ENCODE measurements at regions not wholly inside any gene's neighbourhood (a gene's known extent, or its start where the extent isn't known, plus 50 kb on each side); places are given as distances from the start of the nearest gene placed in this dataset.
"Not testable (repeated sequence)": the region's sequence is repeated elsewhere in the genome, so short reads cannot be mapped to it uniquely, and the experiment has no call there.

- DNase-seq (ENCODE audit: low read depth in 2 of 3, low spot score in 1 of 3) = no peak
Observed at GRCh38 chr12:88909510-88909909, 329.2 kb upstream of the KITLG start.

DNA sequence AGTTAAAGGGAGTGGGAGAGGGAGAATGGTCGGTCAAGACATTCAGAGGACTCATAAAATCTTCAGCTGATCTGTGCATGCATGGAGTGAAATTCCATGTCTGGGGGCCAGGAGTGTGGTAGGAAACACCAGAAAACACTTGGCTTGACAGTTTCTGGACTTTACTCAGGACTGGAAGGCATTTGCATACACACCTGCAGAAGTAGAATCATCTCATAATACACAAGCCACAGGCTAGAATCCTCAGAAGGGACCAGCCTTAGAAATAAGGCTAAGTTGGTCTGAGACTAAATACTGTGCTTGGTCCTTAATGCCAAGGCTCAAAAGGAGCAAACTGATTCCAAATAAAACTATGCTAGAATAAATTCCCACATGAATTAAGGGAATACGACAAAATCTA, 328.1 kb upstream of the KITLG start:
- no peak for DNase-seq (ENCODE audit: low read depth in 2 of 3, low spot score in 1 of 3)

GRCh38 chr12:88904705-88905104, 324.4 kb upstream of the KITLG start:
- no peak for DNase-seq (ENCODE audit: low read depth in 2 of 3, low spot score in 1 of 3)

DNA sequence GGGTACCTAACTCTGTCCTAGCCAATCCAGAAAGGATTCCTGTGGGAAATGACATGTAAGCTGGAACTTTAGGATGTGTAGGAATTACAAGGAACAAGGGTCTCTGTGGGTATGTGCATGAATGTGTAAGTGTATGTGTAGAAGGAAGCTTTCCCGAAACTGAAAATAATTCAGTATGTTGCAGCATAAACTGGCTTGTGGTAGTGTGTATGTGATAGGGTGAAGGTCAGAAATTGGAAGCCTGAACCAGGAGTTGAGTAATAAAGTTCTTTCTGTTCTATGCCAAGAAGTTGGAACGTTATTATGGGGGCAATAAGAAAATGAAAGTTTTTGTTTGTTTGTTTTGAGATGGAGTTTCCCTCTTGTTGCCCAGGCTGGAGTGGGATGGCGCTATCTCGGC, 323.1 kb upstream of the KITLG start:
- DNase-seq (ENCODE audit: low read depth in 2 of 3, low spot score in 1 of 3) = no peak

DNA sequence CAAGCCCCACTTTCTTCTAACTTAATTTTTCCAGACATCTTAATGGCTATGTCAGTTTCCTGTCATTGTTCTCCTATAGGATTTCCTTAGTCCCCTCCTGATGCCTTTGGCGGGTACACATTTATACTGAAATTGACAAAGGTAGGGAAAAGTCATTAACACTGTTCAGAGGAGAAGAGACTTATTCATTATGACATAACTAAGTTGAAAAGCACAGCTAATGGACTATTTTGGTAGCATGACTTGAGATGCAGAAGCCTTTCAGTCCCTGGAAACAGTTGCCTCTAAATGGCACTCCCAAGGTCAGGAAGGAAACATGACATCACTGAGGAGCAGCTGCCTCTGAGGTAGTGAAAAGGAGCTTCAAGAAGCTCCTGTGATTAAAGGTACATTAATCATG, 317.5 kb upstream of the KITLG start:
- no peak for DNase-seq (ENCODE audit: low read depth in 2 of 3, low spot score in 1 of 3)

DNA sequence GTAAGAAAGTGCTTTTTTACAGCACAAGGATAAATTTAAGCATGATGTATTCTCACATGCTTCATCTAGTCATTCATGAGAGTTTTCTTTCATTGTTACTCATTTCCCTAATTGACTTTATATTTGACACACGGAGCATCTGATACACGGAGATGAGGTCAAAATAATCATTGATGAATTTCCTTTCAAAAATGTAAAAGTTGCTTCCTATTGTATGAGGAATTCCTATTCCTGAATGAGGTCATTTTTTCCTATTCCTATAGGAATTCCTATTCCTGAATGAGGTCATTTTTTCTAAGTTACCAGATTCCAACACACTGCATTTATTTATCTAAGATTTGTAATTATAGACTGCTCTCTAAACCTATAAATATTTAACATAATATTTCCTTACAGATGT, 316.7 kb upstream of the KITLG start:
- DNase-seq (ENCODE audit: low read depth in 2 of 3, low spot score in 1 of 3) = no peak

- DNase-seq (ENCODE audit: low read depth in 2 of 3, low spot score in 1 of 3) = no peak
Observed at GRCh38 chr12:88895634-88896033, 315.4 kb upstream of the KITLG start.

DNA sequence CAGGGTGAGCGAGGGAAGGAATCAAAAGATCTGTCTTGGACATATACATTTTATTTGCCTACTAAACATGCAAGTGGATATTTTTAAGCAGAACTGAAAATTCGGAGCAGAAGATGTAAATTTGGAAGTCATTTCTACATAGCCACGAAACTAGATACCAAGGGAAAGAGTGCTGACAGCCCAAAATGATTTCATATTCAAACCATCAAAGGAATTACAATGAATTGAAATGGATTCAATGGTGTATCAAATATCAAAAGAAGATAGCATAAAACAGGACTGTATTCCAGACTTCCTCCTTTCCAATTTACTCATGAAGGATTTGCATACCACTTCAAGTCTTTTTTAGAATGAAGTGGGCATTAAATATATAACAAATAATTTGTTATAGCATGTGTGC, 313.5 kb upstream of the KITLG start:
- no peak for DNase-seq (ENCODE audit: low read depth in 2 of 3, low spot score in 1 of 3)

GRCh38 chr12:88891434-88891833, 311.2 kb upstream of the KITLG start:
- DNase-seq (ENCODE audit: low read depth in 2 of 3, low spot score in 1 of 3) = not testable (repeated sequence)

- no peak for DNase-seq (ENCODE audit: low read depth in 2 of 3, low spot score in 1 of 3)
Observed at GRCh38 chr12:88889326-88890110, 309.2 kb upstream of the KITLG start.

GRCh38 chr12:88884600-88884999, 304.3 kb upstream of the KITLG start:
- no peak for DNase-seq (ENCODE audit: low read depth in 2 of 3, low spot score in 1 of 3)

GRCh38 chr12:88882662-88883061, 302.4 kb upstream of the KITLG start:
- DNase-seq (ENCODE audit: low read depth in 2 of 3, low spot score in 1 of 3) = no peak

GRCh38 chr12:88880051-88880450, 299.8 kb upstream of the KITLG start:
- DNase-seq (ENCODE audit: low read depth in 2 of 3, low spot score in 1 of 3) = no peak

GRCh38 chr12:88878295-88878694, 298.0 kb upstream of the KITLG start:
- DNase-seq (ENCODE audit: low read depth in 2 of 3, low spot score in 1 of 3) = no peak

GRCh38 chr12:88876857-88877256, 296.6 kb upstream of the KITLG start:
- no peak for DNase-seq (ENCODE audit: low read depth in 2 of 3, low spot score in 1 of 3)

- no peak for DNase-seq (ENCODE audit: low read depth in 2 of 3, low spot score in 1 of 3)
Observed at GRCh38 chr12:88870000-88870737, 289.9 kb upstream of the KITLG start.

DNA sequence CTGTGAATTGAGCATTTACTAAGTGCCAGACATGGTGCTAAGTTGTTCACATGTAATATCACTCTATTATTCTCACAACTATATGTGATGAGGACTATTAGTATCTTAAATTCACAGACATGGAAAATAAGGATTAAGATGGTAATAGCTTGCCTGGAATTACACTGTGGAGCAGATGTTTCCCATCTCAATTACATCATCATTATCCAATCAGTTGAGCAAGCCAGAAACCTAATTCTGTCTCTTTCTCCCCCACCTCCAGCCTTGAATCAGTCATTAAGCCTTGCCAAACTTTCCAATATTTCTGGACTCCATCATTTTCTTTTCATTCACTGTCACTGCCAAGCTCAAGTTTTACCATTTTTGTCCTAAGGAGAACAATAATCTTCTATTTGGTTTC, 287.8 kb upstream of the KITLG start:
- DNase-seq (ENCODE audit: low read depth in 2 of 3, low spot score in 1 of 3) = no peak

DNA sequence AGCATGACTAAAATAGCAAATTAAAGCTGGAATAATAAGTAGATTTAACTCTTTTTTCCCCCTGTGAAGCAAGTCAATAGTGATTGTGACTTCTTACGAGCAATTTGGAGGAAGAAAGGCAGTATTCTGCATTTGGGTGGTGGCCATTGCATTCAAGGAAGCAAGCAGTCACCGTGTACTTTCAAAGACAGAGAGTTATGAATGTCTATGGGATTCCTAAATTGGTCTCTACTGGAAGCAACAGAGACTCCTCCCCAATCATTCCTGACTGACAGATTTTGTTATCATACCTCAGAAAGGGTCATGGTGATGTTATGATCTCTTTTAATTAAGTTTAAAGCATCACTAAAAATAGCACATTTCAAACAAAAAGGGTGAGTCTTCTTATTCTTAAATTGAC, 287.2 kb upstream of the KITLG start:
- no peak for DNase-seq (ENCODE audit: low read depth in 2 of 3, low spot score in 1 of 3)

- no peak for DNase-seq (ENCODE audit: low read depth in 2 of 3, low spot score in 1 of 3)
Observed at GRCh38 chr12:88866881-88867280, 286.6 kb upstream of the KITLG start.

DNA sequence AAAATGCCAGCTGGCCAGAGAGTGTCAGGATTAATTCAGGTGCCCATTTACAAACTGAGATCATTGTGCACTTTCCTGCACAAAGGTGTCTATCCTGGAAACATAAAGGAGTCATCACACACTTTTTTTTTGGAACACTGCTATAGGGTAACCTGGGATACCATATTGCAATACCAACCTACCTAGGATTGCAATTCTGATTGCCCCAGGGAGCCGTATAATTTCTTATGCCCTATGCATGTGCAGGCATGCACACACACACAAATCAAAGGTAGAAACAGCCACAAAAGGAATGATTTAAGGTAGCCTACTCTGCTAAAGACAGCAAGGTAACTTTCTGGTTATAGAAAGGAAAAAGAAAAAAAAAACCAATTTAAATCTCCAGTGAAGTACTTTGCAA, 285.3 kb upstream of the KITLG start:
- DNase-seq (ENCODE audit: low read depth in 2 of 3, low spot score in 1 of 3) = no peak

DNA sequence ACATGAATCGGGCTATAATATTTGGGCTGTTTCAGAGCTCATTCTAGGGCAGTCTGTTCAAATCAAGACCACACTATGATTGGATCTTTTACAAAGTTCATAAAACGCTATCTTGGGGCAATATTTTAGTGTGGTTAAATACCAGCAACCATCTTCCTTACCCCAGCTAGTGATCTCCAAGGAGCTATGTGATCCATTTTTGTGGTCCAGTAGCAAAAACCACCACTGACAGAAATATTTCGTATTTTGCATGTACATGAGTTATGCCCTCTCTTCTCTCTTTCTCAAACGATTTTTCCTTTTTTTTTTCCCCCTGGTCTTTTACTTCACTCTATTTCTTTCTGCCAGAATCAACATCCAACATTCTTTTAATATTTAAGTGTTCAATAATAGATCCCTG, 280.6 kb upstream of the KITLG start:
- no peak for DNase-seq (ENCODE audit: low read depth in 2 of 3, low spot score in 1 of 3)

DNA sequence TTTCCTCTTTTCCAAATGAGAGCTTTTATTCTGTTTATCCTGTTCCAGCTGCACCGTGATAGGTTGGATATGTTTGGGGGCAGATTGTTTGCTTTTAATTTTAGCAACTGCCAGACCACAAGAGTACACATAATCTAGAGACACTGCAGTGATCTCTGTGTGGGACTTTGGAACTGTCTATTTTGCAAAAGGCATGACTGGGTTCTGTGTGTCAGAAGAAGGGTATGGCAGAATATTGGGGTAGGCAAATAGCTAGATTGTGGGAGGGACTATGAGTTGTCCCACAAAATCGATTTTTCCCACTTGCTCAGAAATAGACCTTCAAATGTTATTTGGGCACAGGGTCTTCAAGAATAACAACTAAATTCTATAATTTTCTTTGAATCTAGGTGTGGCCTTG, 275.9 kb upstream of the KITLG start:
- DNase-seq (ENCODE audit: low read depth in 2 of 3, low spot score in 1 of 3) = no peak

DNA sequence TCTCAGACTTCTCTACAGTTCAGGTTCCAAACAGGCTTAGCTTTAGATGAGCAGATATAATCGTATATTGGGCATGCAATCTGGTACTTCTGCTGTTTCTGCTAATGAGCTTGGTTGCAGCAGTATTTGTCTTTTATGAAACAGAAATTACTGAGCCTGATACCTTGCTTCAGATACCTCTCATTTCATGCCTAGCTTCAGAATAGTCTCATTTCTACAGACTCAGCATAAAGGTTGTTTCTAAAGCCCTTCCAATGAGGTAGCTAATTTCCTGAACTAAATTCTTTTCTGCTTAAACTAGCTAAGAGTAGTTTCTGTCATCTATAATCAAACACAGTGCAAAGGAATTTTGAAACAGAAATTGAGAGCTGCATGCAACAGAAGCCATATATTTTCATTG, 275.0 kb upstream of the KITLG start:
- no peak for DNase-seq (ENCODE audit: low read depth in 2 of 3, low spot score in 1 of 3)
